Large intestine (tissue), 3 donors: ENCODE measurements at regions not wholly inside any gene's neighbourhood (a gene's known extent, or its start where the extent isn't known, plus 50 kb on each side); places are given as distances from the start of the nearest gene placed in this dataset.

Experiments
- DNase-seq, 2 donors: peaks; one replicate each; pipeline versions ENCODE4 v3.0.0 to v3.0.0-alpha.2; 2013
- H3K27ac ChIP-seq: one replicate; pipeline ENCODE4 v1.5.1; 2013; ENCODE audit warnings: low read length
- H3K27me3 ChIP-seq: 2 replicates; pipeline ENCODE4 v1.6.1; 2013; ENCODE audit warnings: low read length; ENCODE audit not compliant: control insufficient read depth, insufficient read depth
- H3K36me3 ChIP-seq: 2 replicates; pipeline ENCODE4 v1.6.1; 2013; ENCODE audit warnings: low read length; ENCODE audit not compliant: control insufficient read depth, insufficient read depth
- H3K4me1 ChIP-seq: one replicate; pipeline ENCODE4 v1.6.1; 2013; ENCODE audit warnings: low read length; ENCODE audit not compliant: control insufficient read depth, insufficient read depth
- H3K4me3 ChIP-seq: one replicate; pipeline ENCODE4 v1.5.1; 2013; ENCODE audit warnings: low read length
- H3K9me3 ChIP-seq: one replicate; pipeline ENCODE4 v1.6.1; 2013; ENCODE audit warnings: mild to moderate bottlenecking, low read depth, low read length, moderate library complexity; ENCODE audit not compliant: control insufficient read depth
- WGBS: methylation state at CpG from one replicate; pipeline ENCODE4 v1.1.5; 2013; ENCODE audit warnings: low lambda C conversion rate; ENCODE audit not compliant: insufficient coverage; 5-methylcytosine and 5-hydroxymethylcytosine counted together

DNA sequence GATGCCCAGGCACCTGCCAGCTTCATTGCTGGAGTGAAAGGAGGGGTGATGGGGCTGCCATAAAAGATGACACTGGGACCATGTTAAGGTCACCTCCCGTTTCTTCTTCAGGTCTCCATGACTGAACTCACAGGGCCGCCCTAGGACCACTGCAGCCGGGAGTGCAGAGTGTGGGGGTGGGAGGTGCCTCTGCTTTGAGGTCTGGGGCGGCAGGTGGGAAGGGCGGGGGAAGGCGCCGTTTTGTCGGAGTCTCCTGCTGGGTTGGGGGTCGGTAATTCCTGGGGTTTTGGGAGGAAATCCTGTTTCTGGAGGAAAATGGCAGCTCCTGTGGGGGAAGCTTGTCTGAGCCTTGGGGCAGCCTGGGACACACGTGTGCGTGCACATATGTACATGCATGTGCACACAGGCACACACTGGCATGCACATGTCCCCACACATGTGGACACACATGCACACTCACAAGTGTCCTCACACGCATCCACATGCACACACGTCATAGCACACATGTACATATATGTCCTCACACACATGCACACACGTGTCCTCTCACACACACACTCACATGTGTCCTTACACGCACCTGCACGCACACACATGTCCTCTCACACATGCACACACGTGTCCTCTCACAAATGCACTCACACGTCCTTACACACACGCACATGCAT lies 990.9 kb downstream of the BRD1 start:
- no peak overlapping the region for H3K27ac ChIP-seq
- peaks cover 3% of the 10 kb centered on the region for H3K9me3 ChIP-seq
- WGBS: 97% methylated on average over 5 of the region's 19 CpGs
- H3K4me1 ChIP-seq: no peaks in the 10 kb centered on the region
- no peaks in the 10 kb centered on the region for H3K27me3 ChIP-seq
- DNase-seq: no peak
- no peaks in the 10 kb centered on the region for H3K36me3 ChIP-seq
- H3K4me3 ChIP-seq: no peak overlapping the region

DNA sequence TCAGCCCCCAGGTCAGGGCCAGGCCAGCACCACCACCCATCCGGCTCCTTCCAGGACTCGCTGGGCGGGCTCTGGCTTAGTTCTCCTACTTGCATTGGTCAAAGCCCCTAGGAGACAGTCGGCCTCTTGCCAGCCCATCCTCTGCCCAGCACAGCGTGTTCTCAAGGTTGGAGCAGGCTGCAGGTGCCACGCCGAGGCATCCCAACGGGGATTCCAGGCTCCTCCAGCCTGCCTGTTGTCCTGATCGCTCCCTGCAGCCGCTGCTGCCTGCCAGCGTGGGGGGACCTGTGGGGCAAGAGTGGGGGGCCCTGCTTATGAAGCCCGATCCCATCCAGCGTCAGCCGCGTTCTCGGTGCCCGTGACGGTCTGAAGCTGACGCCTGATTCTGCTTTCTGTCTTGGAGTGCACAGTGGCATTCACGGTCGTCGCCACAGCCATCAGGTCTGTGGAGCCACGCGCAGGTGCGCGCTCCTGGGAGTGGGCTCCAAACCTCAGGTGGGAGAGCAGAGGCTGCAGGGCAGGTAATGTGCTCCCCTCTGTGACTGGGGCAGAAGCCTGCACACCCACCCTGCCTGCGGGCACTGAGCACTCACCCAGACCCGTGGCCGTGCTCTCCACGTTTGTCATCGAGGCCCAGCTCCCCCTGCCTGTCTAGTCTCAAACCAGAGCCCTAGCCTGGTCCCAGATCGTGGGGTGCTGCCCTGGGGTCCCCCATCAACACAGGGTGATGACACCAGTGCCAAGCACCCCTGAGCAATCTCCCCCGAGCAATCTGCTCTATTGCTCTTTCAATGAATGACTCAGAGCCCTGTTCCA lies 991.6 kb downstream of the BRD1 start:
- Histone ChIP-seq H3K9me3 (peaks cover 3% of the 10 kb centered on the region), H3K4me3 (no peak overlapping the region), H3K36me3 (no peaks in the 10 kb centered on the region), H3K27me3 (no peaks in the 10 kb centered on the region), H3K27ac (no peak overlapping the region), H3K4me1 (no peaks in the 10 kb centered on the region)
- WGBS: no CpG with 5 or more reads among the region's 33 CpGs
- DNase-seq: no peak

DNA sequence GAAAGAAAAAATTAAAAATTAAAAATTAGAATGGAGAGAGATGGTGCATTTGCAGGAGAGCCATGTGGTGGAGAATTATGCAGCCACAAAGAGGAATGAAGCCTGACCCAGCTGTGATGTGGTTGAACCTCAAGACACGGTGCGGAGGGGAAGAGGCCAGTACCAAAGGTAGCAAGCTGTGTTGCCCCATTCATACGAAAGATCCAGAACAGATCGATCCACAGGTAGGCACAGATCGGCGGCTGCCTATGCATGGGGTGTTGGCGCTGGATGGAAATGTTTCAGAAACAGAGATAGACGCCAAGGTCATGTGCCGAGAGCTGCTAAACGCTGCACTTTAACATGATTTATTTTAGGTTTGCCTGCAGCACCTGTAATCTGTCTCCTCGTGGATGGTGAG lies 992.3 kb downstream of the BRD1 start:
- DNase-seq: no peak
- WGBS: no CpG with 5 or more reads among the region's 11 CpGs
- Histone ChIP-seq H3K9me3 (peaks cover 3% of the 10 kb centered on the region), H3K4me3 (no peak overlapping the region), H3K27me3 (no peaks in the 10 kb centered on the region), H3K4me1 (no peaks in the 10 kb centered on the region), H3K36me3 (no peaks in the 10 kb centered on the region), H3K27ac (no peak overlapping the region)

DNA sequence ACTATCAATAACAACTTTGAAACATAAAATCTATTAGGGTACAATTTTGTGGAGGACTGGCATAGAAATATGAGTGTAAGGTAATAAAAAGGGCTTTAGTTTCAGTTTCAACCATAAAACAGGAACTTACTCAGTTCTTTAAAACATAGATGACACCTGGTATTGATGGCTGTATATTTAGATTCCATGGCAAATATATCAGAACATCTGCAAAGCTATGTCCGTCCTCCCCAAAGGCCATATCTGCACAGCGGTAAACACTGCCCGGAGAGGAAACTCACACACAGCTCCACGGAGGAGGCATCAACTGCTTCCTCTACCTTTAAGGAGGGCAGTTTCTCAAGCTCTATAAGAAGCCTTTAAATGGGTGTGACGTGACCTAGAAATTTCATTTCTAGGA lies 993.3 kb downstream of the BRD1 start:
- no CpG with 5 or more reads among the region's 5 CpGs for WGBS

DNA sequence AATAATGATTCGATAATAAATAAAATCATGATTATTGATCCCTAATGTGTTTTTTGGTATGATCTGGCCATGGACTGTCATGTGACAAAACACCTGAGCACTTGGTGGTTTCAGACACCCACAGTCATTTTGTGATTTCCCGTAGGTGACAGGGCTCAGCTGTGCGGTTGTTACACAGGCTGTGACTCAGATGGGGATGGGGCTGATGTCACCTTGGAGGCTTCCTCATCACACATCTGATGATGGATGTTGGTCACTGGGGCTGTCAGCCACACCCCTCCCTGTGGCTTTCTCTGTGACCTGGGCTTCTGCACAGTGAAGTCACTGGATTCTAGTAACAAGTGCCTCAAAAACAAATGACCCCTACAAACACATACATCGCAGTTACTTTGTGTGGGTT lies 995.1 kb downstream of the BRD1 start:
- H3K27ac ChIP-seq: no peak overlapping the region

More for the DNA sequence above, 993.3 kb downstream of the BRD1 start:
- DNase-seq: no peak
- Histone ChIP-seq H3K27ac (no peak overlapping the region), H3K4me3 (no peak overlapping the region), H3K9me3 (peaks cover 3% of the 10 kb centered on the region), H3K36me3 (no peaks in the 10 kb centered on the region), H3K4me1 (no peaks in the 10 kb centered on the region), H3K27me3 (no peaks in the 10 kb centered on the region)

DNA sequence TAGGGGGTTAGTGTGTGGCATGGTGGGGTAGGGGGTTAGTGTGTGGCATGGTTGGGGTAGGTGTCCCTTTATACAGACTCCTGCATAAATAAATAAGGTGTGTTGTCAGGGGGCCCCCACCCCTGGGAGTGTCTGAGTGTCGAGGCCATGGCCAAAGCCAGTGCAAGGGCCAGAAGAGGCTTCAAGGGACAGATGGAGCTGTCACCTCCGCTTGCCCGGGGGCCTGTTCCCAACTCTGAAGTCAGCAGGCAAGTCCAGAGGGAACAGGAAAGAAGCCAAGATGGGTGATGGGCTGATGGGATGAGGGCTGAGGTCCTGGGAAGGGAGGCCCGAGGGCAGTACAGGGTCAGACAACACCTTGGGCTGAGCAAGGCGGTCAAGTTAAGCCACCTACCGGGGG lies 997.8 kb downstream of the BRD1 start:
- Histone ChIP-seq H3K36me3 (no peaks in the 10 kb centered on the region), H3K4me1 (no peaks in the 10 kb centered on the region), H3K27ac (no peak overlapping the region), H3K27me3 (peaks cover 3% of the 10 kb centered on the region), H3K4me3 (no peak overlapping the region), H3K9me3 (no peaks in the 10 kb centered on the region)
- no CpG with 5 or more reads among the region's 6 CpGs for WGBS
- no peak for DNase-seq

More for the DNA sequence above, 995.1 kb downstream of the BRD1 start:
- H3K4me3 ChIP-seq: no peak overlapping the region
- no peaks in the 10 kb centered on the region for H3K4me1 ChIP-seq
- 92% methylated on average over 2 of the region's 4 CpGs for WGBS
- H3K27me3 ChIP-seq: no peaks in the 10 kb centered on the region
- DNase-seq: no peak
- peaks cover 3% of the 10 kb centered on the region for H3K9me3 ChIP-seq
- H3K36me3 ChIP-seq: no peaks in the 10 kb centered on the region

DNA sequence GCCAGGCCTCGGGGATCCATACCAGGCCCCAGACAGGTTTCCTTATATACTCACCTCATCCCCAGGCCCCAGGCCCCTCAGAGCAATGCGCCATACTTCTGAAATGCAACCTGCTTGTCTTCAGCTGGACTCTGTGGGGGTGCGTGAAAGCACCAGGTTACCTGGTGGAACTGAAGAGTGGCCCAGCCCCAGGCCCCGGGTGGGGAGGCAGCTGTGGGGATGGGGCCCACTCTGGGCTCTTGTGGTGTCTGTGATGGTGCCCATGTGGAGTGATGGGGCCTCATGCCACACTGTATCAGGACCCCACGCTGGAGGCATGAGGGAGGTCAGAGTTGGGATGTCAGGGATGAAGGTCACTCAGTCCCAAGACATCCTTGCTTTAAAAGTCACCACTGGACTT lies 999.0 kb downstream of the BRD1 start:
- DNase-seq: no peak
- peaks cover 3% of the 10 kb centered on the region for H3K27me3 ChIP-seq
- H3K4me1 ChIP-seq: no peaks in the 10 kb centered on the region
- no peak overlapping the region for H3K27ac ChIP-seq
- no peaks in the 10 kb centered on the region for H3K36me3 ChIP-seq
- WGBS: no CpG with 5 or more reads among the region's 5 CpGs
- H3K9me3 ChIP-seq: no peaks in the 10 kb centered on the region
- H3K4me3 ChIP-seq: no peak overlapping the region

DNA sequence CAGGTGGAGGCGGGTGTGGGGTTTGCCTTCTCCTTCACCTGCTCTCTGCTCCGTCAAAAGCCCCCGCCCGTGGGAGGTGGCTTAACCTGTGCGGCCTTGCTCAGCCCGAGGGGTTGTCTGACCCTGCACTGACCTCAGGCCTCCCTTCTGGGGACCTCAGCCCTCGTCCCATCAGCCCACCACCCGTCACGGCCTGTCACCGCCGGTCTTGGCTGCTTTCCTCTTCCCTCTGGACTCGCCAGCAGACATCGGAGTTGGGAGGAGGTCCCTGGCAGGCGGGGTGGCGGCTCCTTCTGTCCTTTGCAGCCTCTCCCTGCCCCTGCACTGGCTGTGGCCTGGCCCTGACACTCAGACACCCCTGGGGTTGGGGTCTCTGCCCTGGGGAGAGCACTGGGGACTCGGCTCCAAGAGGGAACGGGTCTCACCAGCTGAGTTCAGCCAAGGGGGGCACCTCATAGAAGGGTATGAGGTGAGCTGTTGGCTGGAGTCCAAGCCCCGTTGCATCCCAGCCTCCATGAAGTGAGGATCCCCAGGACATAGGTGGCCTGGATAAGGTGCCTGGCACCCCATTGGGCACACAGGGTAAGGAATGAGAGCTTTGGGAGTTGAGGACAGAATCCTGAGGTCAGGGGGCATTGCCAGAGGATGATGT lies 999.6 kb downstream of the BRD1 start:
- no CpG with 5 or more reads among the region's 18 CpGs for WGBS
- Histone ChIP-seq H3K4me1 (no peaks in the 10 kb centered on the region), H3K36me3 (no peaks in the 10 kb centered on the region), H3K4me3 (no peak overlapping the region), H3K9me3 (no peaks in the 10 kb centered on the region), H3K27me3 (peaks cover 3% of the 10 kb centered on the region), H3K27ac (no peak overlapping the region)
- DNase-seq: no peak

DNA sequence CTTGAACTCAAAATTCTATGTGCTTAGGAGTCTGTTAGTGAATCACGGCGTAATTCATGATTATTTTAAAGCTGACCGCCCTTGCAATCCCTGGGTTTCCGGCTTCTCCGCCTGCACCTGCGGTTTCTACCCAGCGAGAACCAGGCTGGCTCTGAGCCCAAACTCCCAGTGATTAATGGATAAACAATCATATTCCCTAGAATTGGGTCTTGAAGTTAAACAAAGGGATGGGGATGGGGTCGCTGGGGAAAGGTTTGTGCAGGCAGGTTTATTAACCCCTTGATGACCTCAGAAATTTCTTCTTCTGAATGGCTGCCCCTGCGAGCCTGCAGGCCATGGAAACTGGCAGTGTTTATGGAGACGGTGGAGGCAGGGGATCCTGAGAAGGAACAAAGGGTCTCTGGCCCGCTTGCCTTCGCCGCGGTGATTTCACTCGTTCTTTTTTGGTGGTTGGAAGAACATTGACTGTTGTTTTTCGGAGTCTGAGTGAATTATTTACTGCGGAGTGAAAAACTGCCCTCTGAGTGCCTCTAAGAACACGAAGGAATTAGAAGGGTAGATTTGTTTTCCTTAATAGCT lies 1000.3 kb downstream of the BRD1 start:
- no peaks in the 10 kb centered on the region for H3K4me1 ChIP-seq
- no peak overlapping the region for H3K4me3 ChIP-seq
- no peaks in the 10 kb centered on the region for H3K9me3 ChIP-seq
- H3K27ac ChIP-seq: no peak overlapping the region
- peaks cover 3% of the 10 kb centered on the region for H3K27me3 ChIP-seq
- no peaks in the 10 kb centered on the region for H3K36me3 ChIP-seq
- no CpG with 5 or more reads among the region's 18 CpGs for WGBS
- no peak for DNase-seq

DNA sequence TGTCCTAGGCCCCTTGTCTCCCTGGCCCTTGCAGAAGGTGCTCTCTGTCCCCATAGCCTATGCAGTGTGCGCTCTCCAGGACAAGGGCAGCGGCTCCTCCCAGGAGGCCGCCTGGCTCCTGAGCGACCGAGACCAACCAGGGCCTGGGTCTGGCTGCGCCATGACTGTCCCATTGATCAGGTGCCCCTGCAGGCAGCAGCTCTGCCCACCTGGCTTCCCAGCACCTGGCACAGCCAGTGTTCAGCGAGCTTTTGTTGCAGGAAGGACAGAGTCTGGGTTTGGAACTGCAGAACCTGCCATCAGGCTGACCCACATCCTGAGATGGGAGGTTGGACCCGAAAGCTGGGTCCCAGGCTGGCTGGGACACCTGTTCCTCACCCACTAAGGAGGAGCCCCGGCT lies 1001.1 kb downstream of the BRD1 start:
- H3K4me1 ChIP-seq: no peaks in the 10 kb centered on the region
- no peaks in the 10 kb centered on the region for H3K9me3 ChIP-seq
- H3K4me3 ChIP-seq: no peak overlapping the region

More for the DNA sequence above, 1001.1 kb downstream of the BRD1 start:
- peaks cover 3% of the 10 kb centered on the region for H3K27me3 ChIP-seq
- DNase-seq: no peak
- no CpG with 5 or more reads among the region's 9 CpGs for WGBS
- H3K36me3 ChIP-seq: no peaks in the 10 kb centered on the region
- H3K27ac ChIP-seq: no peak overlapping the region
